HG03095 (cell line): ENCODE measurements at regions not wholly inside any gene's neighbourhood (a gene's known extent, or its start where the extent isn't known, plus 50 kb on each side); places are given as distances from the start of the nearest gene placed in this dataset.

Source experiments
- ATAC-seq: cut with Tn5 transposase; IDR thresholded peaks from one replicate; pipeline ENCODE4 v1.9.1; 2021; ENCODE audit warnings: moderate library complexity; ENCODE audit not compliant: unreplicated experiment

DNA sequence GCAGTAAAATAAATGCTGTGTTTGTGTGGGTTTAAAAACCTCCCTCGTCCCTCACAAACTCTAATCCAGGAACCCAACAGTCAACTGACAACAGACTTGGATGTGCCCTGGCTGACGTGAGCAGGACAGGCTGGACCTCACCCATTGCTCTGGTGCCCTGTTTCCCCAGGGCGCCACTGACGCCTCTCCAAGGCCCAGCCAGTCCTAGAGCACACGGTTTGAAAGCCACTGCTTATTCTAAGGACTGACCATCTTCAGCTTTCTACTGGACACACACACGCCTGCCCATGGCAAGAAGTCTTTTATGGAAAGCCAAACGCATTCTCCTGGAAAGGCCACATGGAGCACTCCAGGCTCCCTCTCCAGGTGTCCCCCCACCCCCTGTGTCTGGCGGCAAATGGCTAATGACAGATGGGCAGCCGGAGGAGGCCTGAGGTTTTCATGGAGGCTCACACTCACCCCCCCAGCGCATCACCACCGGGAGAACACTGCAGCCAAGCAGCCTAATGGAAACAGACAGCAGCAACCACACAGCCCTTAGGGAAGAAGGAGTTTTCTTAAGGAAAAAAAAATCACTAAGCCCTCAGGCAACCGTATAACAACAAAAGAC, 319.2 kb downstream of the SOX9 start:
- ATAC-seq: no peak

DNA sequence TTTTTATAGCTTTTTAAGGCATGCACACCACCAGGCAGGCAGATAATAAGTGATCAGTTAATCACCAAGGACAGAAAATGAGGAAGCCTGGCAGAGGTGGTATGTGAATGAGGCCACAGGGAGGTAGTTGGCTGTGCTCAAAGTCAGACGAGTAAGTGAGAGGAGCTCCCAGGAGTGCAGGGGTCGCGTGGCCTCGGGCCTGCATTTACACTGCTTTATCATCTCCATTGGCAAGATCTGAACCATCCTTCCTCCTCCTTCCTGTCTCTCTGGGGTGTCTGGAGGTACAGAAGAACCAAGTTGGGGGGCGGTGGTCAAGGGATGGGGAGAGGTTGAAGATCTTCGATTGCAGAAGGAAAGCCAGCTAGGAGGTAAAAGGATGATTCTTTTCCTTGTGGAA, 320.1 kb downstream of the SOX9 start:
- ATAC-seq: no peak

DNA sequence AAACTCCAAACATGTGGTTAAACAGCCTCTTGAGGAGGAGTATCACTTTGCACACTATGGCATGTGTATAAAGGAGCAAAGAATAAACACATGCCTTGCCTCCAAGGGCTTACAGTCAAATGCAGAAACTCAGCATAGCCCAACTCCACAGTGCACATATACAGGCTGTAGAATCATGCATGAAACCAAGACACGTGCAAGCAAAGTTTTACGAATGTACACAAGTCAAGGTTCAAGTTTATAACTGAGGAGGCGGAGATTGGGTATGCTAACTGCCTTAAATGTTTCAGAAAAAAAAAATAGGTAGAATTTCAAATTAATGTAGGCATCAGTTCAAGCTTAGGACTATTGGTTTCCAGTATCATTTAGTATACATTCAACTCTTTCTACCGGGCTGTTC, 321.1 kb downstream of the SOX9 start:
- no peak for ATAC-seq

DNA sequence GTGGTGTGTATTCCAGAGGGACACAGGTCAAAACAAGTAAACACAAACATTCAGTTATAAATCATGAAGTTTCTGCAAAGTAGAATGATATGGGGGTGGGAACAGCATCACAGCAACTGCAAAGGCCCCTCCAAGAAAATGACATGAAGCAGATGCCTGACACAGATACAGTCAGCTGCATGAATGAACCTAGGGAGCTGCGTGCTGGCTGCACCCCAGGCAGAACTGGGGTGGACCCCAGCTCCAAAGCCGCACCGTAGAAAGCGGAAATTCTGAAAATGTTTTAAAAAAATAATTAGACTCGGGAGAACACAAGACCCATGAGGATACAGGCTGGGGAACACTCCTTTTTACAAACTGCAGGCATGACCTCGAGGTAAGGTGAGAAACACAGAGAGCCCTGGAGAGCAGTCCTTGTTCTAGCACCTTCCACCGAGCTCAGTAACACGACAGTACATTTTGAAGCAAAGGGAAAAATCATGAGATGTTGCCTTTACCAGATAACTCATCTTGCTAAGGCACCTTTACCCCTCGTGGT, 323.8 kb downstream of the SOX9 start:
- no peak for ATAC-seq

DNA sequence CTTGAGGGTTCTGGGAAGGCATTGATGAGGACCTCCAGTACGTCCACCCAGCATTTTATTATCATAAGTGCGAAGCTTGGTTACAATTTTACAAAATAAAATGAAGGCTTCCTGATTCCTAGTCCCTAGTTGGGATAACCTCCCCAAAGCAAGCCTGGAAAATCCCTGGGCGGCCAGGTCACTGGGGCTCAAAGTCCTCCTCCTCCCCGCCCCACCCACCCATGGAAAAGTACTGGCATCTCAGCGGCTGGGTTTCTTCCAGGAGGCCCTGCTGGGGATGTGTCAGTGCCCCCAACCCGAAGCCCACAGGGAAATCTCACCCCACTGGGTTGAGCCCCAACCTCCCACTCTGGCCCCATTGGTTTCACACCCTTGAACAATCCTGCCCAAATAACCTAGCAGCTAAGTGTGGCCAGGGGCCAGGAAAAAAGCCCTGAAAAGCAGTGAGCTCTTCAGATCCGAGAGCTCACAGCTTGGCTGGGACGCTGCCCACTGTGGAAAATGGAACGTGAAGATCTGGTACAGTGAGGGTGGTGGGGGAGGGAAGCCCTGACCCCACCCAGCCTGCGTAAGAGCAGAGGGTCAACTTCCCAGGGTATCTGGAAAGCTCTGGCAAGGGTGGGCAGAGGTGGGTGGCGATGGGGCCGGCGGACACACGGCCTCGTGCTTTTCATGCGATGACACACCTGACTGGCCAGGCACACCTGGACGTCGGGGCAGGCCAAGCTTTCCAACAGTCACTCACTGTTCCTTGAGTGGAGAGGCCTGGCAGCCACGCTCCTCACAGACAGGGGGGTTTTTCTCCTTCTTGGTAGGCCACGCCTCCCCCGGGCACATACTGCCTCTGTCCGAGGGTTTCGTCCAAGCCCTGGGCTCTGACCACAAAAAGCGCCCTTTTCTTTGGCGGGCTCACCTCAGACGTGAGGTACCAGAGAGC, 324.5 kb downstream of the SOX9 start:
- ATAC-seq: no peak

DNA sequence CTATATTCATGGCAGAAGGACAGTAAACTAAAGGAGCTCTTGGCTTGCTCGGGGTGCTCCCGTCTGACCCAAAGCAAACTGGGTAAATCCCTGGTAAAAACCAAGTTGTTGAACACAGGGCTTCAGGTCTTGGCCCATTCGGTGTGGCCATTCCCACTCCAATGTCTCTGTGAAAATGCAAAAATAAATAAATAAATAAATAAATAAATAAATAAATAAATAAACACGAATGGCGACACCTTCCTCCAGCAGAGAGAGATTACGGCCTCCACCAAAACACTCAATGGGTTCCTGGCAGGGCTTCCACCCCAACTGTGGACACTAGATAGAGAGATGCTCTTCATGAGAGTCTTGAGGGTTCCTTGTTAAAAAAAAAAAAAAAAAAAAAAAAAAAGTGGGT, 325.3 kb downstream of the SOX9 start:
- no peak for ATAC-seq

DNA sequence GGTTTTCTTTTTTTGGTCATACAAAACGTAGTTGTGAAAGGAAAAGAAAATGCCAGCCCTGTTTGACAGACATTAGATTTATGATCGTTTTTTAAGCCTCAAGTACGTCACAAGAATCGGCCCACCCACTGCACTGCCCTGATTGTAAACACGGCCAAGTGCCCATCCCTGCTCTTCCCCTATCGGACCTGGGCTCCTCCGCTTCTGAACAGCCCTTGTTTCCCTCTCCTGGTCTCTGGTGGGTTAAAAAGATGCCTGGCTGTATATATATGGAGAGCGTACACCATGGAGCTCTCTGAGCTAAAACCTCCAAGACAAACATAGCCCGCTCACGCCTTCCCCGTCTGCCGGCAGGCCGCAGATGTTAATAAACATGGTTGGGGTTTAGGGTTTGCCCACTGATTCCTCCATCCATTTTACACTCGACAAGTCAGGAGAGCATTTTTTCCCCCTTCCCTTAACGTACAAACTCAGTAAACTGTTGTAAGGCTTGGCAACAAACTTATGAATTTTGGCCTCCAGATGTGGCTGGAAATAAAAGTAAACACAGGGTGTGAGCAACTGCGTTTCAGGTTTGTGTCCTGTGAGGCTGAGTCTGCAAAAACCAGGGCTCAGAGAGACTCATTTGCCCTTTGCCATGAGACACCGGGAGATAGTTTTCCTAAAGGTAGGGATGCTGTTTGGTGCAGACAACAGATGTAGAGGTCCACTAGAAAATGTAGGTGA, 325.9 kb downstream of the SOX9 start:
- ATAC-seq: no peak

DNA sequence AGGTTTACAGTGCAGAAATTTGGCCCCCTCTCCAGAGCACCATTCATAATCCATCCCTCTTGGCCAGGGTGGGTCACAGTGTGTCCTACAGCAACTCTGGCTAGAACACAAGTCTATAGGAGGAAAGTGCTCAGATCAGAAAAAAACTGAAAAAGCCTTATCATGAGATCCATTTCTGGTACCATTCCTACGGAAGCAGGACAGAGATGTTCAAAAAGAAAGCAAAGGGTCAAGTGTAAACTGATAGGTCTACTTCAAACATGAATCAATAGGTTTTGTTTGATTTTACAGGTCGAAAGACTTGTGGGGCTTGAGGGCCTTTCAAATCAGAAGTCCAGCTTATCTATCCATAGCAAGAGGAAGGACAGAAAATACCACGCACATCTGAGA, 326.4 kb downstream of the SOX9 start:
- ATAC-seq: no peak

DNA sequence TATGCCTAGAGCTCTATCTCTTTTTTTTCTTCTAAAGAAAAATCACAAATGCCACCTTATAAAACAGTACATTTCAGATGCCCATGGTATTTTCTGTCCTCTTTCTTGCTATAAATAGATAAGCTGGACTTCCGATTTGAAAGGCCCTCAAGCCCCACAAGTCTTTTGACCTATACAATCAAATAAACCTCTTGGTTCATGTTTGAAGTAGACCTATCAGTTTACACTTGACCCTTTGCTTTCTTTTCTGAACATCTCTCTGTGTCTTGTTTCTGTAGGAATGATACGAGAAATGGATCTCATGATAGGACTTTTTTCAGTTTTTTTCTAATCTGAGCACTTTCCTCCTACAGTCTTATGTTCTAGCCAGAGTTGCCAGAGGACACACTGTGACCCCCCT, 327.2 kb downstream of the SOX9 start:
- no peak for ATAC-seq

DNA sequence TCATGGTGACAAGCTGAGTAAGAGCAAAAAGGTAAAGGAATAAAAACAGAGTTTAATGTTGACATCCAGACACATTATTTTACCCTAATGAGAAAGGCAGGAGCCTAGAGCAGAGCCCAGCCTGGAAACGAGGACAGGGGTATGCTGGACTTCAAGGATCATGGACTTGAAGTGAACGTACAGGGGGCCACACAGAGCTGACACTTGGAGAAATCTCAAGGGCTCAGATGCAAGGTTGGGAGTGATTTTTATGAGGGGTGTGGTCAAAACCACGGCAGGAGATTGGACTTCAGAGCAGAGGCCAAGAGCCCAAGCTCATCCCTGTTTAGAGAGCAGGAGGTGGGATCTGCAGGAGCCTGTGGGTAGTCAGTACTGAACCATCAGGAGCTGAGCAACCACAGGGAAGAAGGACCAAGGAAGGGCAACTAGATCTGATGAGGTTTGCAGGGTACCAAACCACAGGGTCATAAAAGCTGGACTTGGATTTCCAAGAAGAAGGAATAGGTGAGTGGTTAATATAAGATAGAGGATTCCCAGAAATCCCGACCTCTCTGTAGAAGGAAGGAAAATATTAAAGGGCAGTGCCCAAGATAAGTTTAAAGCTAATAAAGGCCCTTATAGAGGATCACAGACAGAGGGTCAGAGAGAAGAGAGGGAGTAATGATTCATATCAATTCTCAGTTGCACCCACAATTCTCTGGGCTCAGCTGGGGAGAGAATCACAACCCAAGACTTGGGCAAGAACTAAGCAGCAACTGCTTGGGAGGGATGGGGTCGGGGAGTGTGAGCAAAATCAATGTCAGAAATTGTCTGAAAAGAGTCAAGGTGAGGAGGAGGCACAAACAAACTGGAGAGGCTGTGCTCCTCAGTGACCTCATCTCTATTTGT, 331.7 kb downstream of the SOX9 start:
- ATAC-seq: no peak

DNA sequence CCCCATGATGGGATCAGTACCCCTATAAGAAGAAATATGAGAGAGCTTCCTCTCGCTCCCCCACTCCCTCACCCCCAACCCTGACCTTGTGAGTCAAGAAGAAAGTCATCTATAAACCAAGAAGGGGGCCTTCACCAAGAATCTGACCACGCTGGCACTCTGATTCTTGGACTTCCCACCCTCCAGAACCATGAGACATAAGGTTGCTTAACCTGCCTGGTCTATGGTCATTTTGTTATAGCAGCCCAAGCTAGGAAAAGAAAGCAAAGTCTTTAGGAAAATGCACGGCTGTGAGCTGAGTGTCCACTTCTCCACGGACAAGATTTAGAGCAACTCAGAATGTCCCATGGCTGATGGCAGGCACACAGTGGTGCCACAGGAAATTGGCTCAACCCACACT, 333.5 kb downstream of the SOX9 start:
- no peak for ATAC-seq

DNA sequence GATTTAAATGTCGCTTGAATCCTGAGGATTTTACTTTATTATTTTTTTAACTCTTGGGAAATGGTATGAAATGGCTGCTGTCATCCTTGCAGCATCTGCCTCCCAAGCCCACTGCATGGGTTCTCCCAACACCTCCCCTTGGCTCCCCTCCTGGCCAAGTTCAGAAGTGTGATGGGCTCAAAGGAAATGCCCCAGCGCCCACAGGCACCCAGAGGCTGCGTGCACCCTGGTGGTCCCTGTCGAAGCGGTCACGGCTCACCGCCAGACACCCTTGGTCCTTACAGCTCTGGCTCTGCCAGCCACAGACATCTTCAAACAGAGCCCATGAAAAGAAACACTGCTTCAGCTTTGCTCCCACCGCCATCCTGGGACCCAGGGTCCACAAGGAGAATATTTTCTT, 334.7 kb downstream of the SOX9 start:
- no peak for ATAC-seq

DNA sequence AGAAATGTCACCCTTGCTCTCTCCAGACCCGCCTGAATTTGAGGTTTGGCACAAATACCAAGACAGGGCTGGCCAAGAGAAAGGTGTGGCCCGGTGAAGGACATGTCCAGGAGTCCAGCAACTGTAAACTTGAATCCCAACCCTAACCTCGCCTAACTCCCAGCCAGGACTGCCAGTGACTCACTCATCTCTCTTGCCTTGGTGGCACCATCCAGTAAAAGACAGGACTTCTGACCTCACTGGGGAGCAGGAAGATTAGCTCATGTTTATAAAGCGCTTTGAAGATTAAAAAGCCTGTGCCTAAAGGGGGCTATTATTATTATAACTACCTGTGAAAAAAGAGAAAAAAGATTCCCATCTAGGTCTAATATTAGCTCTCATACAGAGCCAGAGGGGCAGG, 335.3 kb downstream of the SOX9 start:
- ATAC-seq: no peak

DNA sequence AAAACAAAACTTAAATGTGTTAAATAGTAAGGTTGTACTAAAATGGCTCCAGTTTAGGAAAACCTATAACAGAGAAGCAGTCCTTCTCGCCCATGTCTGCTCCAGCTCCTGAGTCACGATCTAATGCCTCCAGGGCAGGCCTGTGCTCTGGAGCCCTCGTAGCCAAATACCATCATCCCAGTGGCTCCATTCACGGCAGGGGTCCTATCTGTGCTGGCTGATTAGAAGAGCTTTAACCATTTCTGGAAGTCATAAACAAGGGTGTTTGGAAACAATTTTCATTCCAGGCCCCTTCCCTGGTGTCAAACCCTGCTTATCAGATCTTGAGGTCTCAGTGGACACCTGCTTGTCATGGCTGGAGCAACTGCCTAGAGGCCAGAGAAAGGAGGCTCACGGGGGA, 336.9 kb downstream of the SOX9 start:
- no peak for ATAC-seq

DNA sequence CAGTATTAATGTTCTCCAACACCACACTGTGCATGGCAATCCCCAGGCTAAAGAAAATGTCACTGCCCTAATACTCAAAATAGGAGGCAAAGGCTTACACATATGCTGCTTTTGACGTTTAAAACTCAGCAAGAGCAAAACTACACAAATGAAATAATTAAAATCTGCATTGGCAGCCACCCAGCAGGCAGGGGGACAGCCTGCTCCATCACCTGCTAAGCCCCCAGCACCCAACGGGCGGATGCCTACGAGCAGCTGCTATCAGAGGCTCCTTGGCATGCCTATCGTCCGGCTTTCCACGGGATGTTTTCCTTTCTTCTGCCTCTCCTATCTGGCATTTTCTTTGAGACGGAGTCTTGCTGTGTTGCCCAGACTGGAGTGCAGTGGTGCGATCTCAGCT, 337.5 kb downstream of the SOX9 start:
- no peak for ATAC-seq

DNA sequence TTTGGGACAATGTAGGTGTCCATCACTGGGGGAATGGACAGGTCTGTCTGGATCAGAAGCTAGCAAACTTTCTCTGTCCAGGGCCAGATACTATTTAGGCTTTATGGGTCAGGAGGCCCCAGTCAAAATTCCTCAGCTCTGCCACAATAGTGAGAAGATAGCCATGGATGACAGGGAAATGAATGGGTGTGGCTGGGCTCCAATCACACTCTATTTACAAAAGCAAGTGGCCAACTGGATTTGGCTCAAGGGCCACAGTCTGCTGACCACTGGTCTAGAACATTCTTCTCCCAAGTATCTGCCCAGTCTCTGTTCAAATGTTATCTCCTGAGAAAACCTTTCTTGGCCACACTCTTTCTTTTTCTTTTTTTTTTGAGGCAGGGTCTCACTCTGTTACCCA, 339.9 kb downstream of the SOX9 start:
- ATAC-seq: no peak

DNA sequence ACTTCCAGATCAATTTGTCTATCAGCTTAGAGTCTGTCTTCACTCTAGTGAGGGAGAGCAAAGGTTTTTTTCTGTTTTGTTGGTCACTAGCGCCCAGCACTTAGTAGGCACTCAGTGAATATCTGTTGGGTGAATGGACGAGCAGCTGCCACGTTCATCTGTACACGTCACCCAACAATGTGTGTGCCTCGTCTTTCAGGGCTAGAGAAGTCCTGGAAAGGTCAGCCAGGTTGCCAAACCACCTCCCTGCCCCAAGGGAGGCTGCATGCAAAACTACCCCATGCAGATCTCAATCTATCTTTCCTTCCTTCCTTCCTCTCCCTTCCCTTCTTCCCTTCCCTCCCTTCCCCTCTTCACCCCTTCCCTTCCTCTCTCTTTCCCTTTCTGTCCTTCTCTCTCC, 340.9 kb downstream of the SOX9 start:
- no peak for ATAC-seq

DNA sequence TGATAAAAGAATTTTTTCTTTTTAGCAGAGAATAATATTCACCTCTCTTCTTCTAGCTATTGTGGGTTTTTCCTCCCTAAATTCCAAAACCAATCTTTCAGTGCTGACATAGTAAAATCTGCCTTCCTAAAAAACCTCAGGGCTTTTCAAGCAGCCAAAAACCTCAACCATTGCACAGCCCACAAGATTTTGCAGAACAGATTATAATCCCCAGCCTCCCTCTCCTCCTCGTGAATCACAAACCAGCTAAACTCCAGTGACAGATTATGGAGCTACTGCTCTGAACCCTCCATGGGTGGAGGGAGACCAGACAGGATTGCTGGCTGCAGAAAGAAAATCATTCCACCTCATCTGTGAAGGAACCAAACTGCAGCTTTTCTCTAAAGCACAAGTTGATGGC, 341.6 kb downstream of the SOX9 start:
- ATAC-seq: no peak

DNA sequence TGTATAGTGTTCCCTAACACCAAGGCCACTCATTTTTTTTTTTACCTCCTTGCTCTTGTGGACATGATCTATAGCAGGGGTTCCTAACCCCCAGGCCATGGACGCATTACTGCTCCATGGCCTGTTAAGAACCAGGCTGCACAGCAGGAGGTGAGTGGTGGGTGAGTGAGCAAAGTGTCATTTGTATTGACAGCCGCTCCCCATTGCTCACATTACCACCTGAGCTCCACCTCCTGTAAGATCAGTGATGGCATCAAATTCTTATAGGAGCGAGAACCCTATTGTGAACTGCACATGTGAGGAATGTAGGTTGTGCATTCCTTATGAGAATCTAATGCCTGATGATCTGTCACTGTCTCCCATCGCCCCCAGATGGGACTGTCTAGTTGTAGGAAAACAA, 342.0 kb downstream of the SOX9 start:
- ATAC-seq: no peak

DNA sequence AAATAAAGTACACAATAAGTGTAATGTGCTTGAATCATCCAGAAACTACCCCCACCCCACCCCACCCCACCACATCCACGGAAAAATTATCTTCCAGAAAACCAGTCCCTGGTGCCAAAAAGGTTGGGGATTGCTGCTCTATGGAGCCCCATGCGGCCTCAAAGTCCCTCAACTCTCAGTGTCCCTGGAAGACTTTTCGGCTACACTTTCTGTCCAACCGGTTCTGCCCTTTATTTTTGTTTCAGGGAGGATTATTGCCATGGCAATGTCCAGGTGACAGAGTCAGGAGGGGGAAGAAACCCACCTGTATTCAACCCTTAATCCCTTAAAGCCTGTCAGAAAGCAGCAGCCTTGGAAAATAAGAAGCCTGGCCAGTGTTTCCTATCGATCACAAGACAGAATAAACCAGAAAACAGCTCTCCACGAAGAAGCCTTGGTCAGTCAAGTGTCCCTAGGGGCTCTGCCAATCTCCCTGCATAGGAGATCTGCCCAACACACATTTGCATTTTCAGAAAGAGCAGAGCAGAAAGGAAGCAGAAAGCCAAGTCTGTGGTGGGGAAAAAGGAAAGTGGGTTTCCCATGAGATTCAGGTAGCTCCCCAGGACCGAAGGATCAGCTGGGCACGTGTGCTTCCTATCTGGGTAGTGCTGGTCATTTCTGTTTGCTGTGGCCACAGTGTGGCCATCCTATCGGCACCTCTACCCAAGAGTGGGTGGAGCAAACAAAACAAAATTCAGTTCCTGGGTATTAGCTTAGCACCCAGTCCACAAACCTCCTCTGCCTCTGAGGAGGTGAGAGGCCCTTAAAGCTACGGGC, 342.7 kb downstream of the SOX9 start:
- no peak for ATAC-seq
